DMS 273 (cell line): ENCODE measurements at regions not wholly inside any gene's neighbourhood (a gene's known extent, or its start where the extent isn't known, plus 50 kb on each side); places are given as distances from the start of the nearest gene placed in this dataset.
"Not testable (repeated sequence)": the region's sequence is repeated elsewhere in the genome, so short reads cannot be mapped to it uniquely, and the experiment has no call there.

Source experiments
- DNase-seq: peaks from one replicate; lab custom pipeline; 2025; ENCODE audit not compliant: unreplicated experiment; lab: John Stamatoyannopoulos, UW

- DNase-seq, result no peak
These were observed 596.1 kb upstream of the CITED2 start for GRCh38 chr6:139970591-139970991.

GRCh38 chr6:139967497-139967896 is 593.0 kb upstream of the CITED2 start:
- DNase-seq, result no peak

- DNase-seq, result no peak
These were observed 590.9 kb upstream of the CITED2 start for GRCh38 chr6:139965393-139965792.

GRCh38 chr6:139964737-139965136 is 590.3 kb upstream of the CITED2 start:
- no peak for DNase-seq

- DNase-seq, result no peak
These were observed 588.4 kb upstream of the CITED2 start for GRCh38 chr6:139962654-139963347.

GRCh38 chr6:139961190-139961589 is 586.7 kb upstream of the CITED2 start:
- no peak for DNase-seq

GRCh38 chr6:139960671-139961070 is 586.2 kb upstream of the CITED2 start:
- DNase-seq, result no peak

- no peak for DNase-seq
These were observed 581.1 kb upstream of the CITED2 start for GRCh38 chr6:139955366-139956155.

- no peak for DNase-seq
These were observed 580.1 kb upstream of the CITED2 start for GRCh38 chr6:139954463-139955071.

- DNase-seq, result not testable (repeated sequence)
These were observed 579.3 kb upstream of the CITED2 start for GRCh38 chr6:139953780-139954179.

- no peak for DNase-seq
These were observed 576.7 kb upstream of the CITED2 start for GRCh38 chr6:139951172-139951571.

- no peak for DNase-seq
These were observed 570.5 kb upstream of the CITED2 start for GRCh38 chr6:139944976-139945375.

GRCh38 chr6:139944131-139944530 is 569.7 kb upstream of the CITED2 start:
- DNase-seq, result peak; percentile 73

- peak; percentile 64 for DNase-seq
These were observed 568.9 kb upstream of the CITED2 start for GRCh38 chr6:139943391-139943790.

- no peak for DNase-seq
These were observed 567.9 kb upstream of the CITED2 start for GRCh38 chr6:139942331-139942730.

GRCh38 chr6:139941826-139942225 is 567.4 kb upstream of the CITED2 start:
- DNase-seq, result no peak

GRCh38 chr6:139940741-139941729 is 566.6 kb upstream of the CITED2 start:
- DNase-seq, result no peak

- peak; percentile 69 for DNase-seq
These were observed 564.9 kb upstream of the CITED2 start for GRCh38 chr6:139939189-139939979.

- DNase-seq, result no peak
These were observed 558.2 kb upstream of the CITED2 start for GRCh38 chr6:139932671-139933070.

GRCh38 chr6:139931747-139932146 is 557.3 kb upstream of the CITED2 start:
- DNase-seq, result no peak
